ENCODE measurements at regions not wholly inside any gene's neighbourhood (a gene's known extent, or its start where the extent isn't known, plus 50 kb on each side); places are given as distances from the start of the nearest gene placed in this dataset.

GRCh38 chr1:56339786-56340465 is 239.4 kb downstream of the PLPP3 start:
- H3K4me1 ChIP-seq (ENCODE audit: insufficient read depth, low read length, severe bottlenecking), result no peaks in the 10 kb centered on the region
- H3K36me3 ChIP-seq (ENCODE audit: insufficient read depth, low read length), result no peaks in the 10 kb centered on the region
- no peak overlapping the region for H2AFZ ChIP-seq (ENCODE audit: low read length)
- no peaks in the 10 kb centered on the region for H3K79me2 ChIP-seq (ENCODE audit: insufficient read depth, low read length)
- H3K4me3 ChIP-seq (ENCODE audit: low read depth, low read length, poor library complexity, severe bottlenecking), result no peak overlapping the region
- no peaks in the 10 kb centered on the region for H3K27me3 ChIP-seq (ENCODE audit: insufficient read depth, low read length)
- TF ChIP-seq EZH2 (IDR thresholded peaks at IDR 0.05; ENCODE audit: borderline replicate concordance, low read length) (no peak), CTCF (IDR thresholded peaks at IDR 0.05; ENCODE audit: low read length) (no peak)
- no peak overlapping the region for H3K27ac ChIP-seq (ENCODE audit: low read depth, low read length, poor library complexity, severe bottlenecking)
- H3F3A ChIP-seq (ENCODE audit: insufficient read depth, low read length), result no peaks in the 10 kb centered on the region
- no peak overlapping the region for H3K4me2 ChIP-seq (ENCODE audit: low read length)
- no peaks in the 10 kb centered on the region for H3K9me3 ChIP-seq (ENCODE audit: low read length)
- H3K9ac ChIP-seq (ENCODE audit: low read length), result no peak overlapping the region
- H4K20me1 ChIP-seq (ENCODE audit: insufficient read depth, low read length), result no peaks in the 10 kb centered on the region
- no peaks in the 10 kb centered on the region for H3K9me2 ChIP-seq (ENCODE audit: low read depth, low read length)

GRCh38 chr1:56339093-56339492 is 240.3 kb downstream of the PLPP3 start:
- no peak overlapping the region for H2AFZ ChIP-seq (ENCODE audit: low read length)
- H3K36me3 ChIP-seq (ENCODE audit: insufficient read depth, low read length), result no peaks in the 10 kb centered on the region
- no peaks in the 10 kb centered on the region for H3K4me1 ChIP-seq (ENCODE audit: insufficient read depth, low read length, severe bottlenecking)
- no peaks in the 10 kb centered on the region for H3K9me2 ChIP-seq (ENCODE audit: low read depth, low read length)
- TF ChIP-seq EZH2 (IDR thresholded peaks at IDR 0.05; ENCODE audit: borderline replicate concordance, low read length), result no peak
- no peak for TF ChIP-seq CTCF (IDR thresholded peaks at IDR 0.05; ENCODE audit: low read length)
- no peak overlapping the region for H3K27ac ChIP-seq (ENCODE audit: low read depth, low read length, poor library complexity, severe bottlenecking)
- no peaks in the 10 kb centered on the region for H4K20me1 ChIP-seq (ENCODE audit: insufficient read depth, low read length)
- no peaks in the 10 kb centered on the region for H3K9me3 ChIP-seq (ENCODE audit: low read length)
- no peaks in the 10 kb centered on the region for H3K79me2 ChIP-seq (ENCODE audit: insufficient read depth, low read length)
- H3K27me3 ChIP-seq (ENCODE audit: insufficient read depth, low read length), result no peaks in the 10 kb centered on the region
- H3K4me2 ChIP-seq (ENCODE audit: low read length), result no peak overlapping the region
- no peak overlapping the region for H3K4me3 ChIP-seq (ENCODE audit: low read depth, low read length, poor library complexity, severe bottlenecking)
- H3F3A ChIP-seq (ENCODE audit: insufficient read depth, low read length), result no peaks in the 10 kb centered on the region
- no peak overlapping the region for H3K9ac ChIP-seq (ENCODE audit: low read length)

- H3K4me3 ChIP-seq (ENCODE audit: low read depth, low read length, poor library complexity, severe bottlenecking), result no peak overlapping the region
- H3K36me3 ChIP-seq (ENCODE audit: insufficient read depth, low read length), result no peaks in the 10 kb centered on the region
These were observed 242.4 kb downstream of the PLPP3 start for GRCh38 chr1:56336982-56337381.

More at GRCh38 chr1:56336982-56337381, 242.4 kb downstream of the PLPP3 start:
- no peaks in the 10 kb centered on the region for H3K79me2 ChIP-seq (ENCODE audit: insufficient read depth, low read length)
- no peak overlapping the region for H3K9ac ChIP-seq (ENCODE audit: low read length)
- no peaks in the 10 kb centered on the region for H3K27me3 ChIP-seq (ENCODE audit: insufficient read depth, low read length)
- H2AFZ ChIP-seq (ENCODE audit: low read length), result no peak overlapping the region
- no peaks in the 10 kb centered on the region for H3F3A ChIP-seq (ENCODE audit: insufficient read depth, low read length)
- H3K4me2 ChIP-seq (ENCODE audit: low read length), result no peak overlapping the region
- H3K4me1 ChIP-seq (ENCODE audit: insufficient read depth, low read length, severe bottlenecking), result no peaks in the 10 kb centered on the region
- TF ChIP-seq CTCF (IDR thresholded peaks at IDR 0.05; ENCODE audit: low read length), result no peak
- no peak for TF ChIP-seq EZH2 (IDR thresholded peaks at IDR 0.05; ENCODE audit: borderline replicate concordance, low read length)
- H4K20me1 ChIP-seq (ENCODE audit: insufficient read depth, low read length), result no peaks in the 10 kb centered on the region
- no peaks in the 10 kb centered on the region for H3K9me3 ChIP-seq (ENCODE audit: low read length)
- no peak overlapping the region for H3K27ac ChIP-seq (ENCODE audit: low read depth, low read length, poor library complexity, severe bottlenecking)
- H3K9me2 ChIP-seq (ENCODE audit: low read depth, low read length), result no peaks in the 10 kb centered on the region
